Inflammatory macrophage (primary cell): ENCODE measurements at regions not wholly inside any gene's neighbourhood (a gene's known extent, or its start where the extent isn't known, plus 50 kb on each side); places are given as distances from the start of the nearest gene placed in this dataset.
"Not testable (repeated sequence)": the region's sequence is repeated elsewhere in the genome, so short reads cannot be mapped to it uniquely, and the experiment has no call there.

Experiments used
- DNase-seq, 2 donors: peaks; one replicate each; pipeline ENCODE4 v3.0.0-alpha.2; 2020 to 2022

- DNase-seq = no peak
Measured at GRCh38 chr5:110257971-110258370, 468.5 kb downstream of the TMEM232 start.

- DNase-seq = no peak
Measured at GRCh38 chr5:110258460-110259216, 467.8 kb downstream of the TMEM232 start.

GRCh38 chr5:110262749-110263148 lies 463.7 kb downstream of the TMEM232 start:
- no peak for DNase-seq

- DNase-seq = no peak
Measured at GRCh38 chr5:110264661-110265060, 461.8 kb downstream of the TMEM232 start.

- no peak for DNase-seq
Measured at GRCh38 chr5:110265162-110265561, 461.3 kb downstream of the TMEM232 start.

GRCh38 chr5:110267714-110268113 lies 458.8 kb downstream of the TMEM232 start:
- DNase-seq = no peak

- no peak for DNase-seq
Measured at GRCh38 chr5:110268283-110268682, 458.2 kb downstream of the TMEM232 start.

GRCh38 chr5:110268985-110269384 lies 457.5 kb downstream of the TMEM232 start:
- no peak for DNase-seq

- no peak for DNase-seq
Measured at GRCh38 chr5:110269478-110270142, 456.9 kb downstream of the TMEM232 start.

GRCh38 chr5:110275878-110276277 lies 450.6 kb downstream of the TMEM232 start:
- no peak for DNase-seq

GRCh38 chr5:110278449-110278848 lies 448.0 kb downstream of the TMEM232 start:
- DNase-seq = not testable (repeated sequence)

GRCh38 chr5:110284121-110284520 lies 442.4 kb downstream of the TMEM232 start:
- DNase-seq = not testable (repeated sequence)

GRCh38 chr5:110288766-110289511 lies 437.5 kb downstream of the TMEM232 start:
- DNase-seq = no peak

- DNase-seq = no peak
Measured at GRCh38 chr5:110289512-110289810, 437.0 kb downstream of the TMEM232 start.

GRCh38 chr5:110290542-110290941 lies 435.9 kb downstream of the TMEM232 start:
- DNase-seq = no peak

- no peak for DNase-seq
Measured at GRCh38 chr5:110294281-110294680, 432.2 kb downstream of the TMEM232 start.

GRCh38 chr5:110297152-110297670 lies 429.3 kb downstream of the TMEM232 start:
- no peak for DNase-seq

GRCh38 chr5:110304176-110304575 lies 422.3 kb downstream of the TMEM232 start:
- DNase-seq = no peak

GRCh38 chr5:110306650-110307049 lies 419.8 kb downstream of the TMEM232 start:
- no peak for DNase-seq

- DNase-seq = no peak
Measured at GRCh38 chr5:110309222-110309621, 417.2 kb downstream of the TMEM232 start.

GRCh38 chr5:110316566-110316965 lies 409.9 kb downstream of the TMEM232 start:
- not testable (repeated sequence) for DNase-seq

GRCh38 chr5:110321117-110321516 lies 405.4 kb downstream of the TMEM232 start:
- DNase-seq = no peak

- no peak for DNase-seq
Measured at GRCh38 chr5:110323357-110323756, 403.1 kb downstream of the TMEM232 start.
